Stomach (tissue), 8 donors: ENCODE measurements at regions not wholly inside any gene's neighbourhood (a gene's known extent, or its start where the extent isn't known, plus 50 kb on each side); places are given as distances from the start of the nearest gene placed in this dataset.

Experiments used
- DNase-seq, 2 donors: peaks; one replicate each; pipeline versions ENCODE4 v3.0.0 to v3.0.0-alpha.2; 2013 to 2019
- H3K27ac ChIP-seq, 5 donors: fragments of 200-600 bp in 4 of 5; sonication (generic) in 4 of 5; one replicate each; pipeline ENCODE4 v1.5.1; 2013 to 2019; ENCODE audit warnings: mild to moderate bottlenecking in 1 of 5, moderate library complexity in 1 of 5
- H3K27me3 ChIP-seq, 3 donors: fragments of 200-600 bp; sonication (generic); one replicate each; pipeline ENCODE4 v1.5.1; 2017 to 2019; ENCODE audit warnings: mixed run types in 1 of 3
- H3K36me3 ChIP-seq, 4 donors: fragments of 200-600 bp; sonication (generic); 1 replicate in 3 of 4; 2 replicates in 1 of 4; pipeline ENCODE4 v1.5.1; 2016 to 2019
- H3K4me1 ChIP-seq, 4 donors: fragments of 200-600 bp; sonication (generic); one replicate each; pipeline ENCODE4 v1.5.1; 2016 to 2019
- H3K4me3 ChIP-seq, 4 donors: fragments of 200-600 bp; sonication (generic) in 3 of 4; one replicate each; pipeline ENCODE4 v1.5.1; 2016 to 2019; ENCODE audit warnings: mild to moderate bottlenecking in 1 of 4
- H3K9me3 ChIP-seq, 4 donors: fragments of 200-600 bp; sonication (generic); one replicate each; pipeline ENCODE4 v1.5.1; 2016 to 2019
- EP300 ChIP-seq: sonication (generic); formaldehyde crosslinking; IDR thresholded peaks from one replicate; pipeline ENCODE4 v1.6.1; 2017; ENCODE audit warnings: antibody characterized with exemption
- POLR2A ChIP-seq, 4 donors: fragments of 450-650 bp; IDR thresholded peaks; one replicate each; pipeline ENCODE4 v1.6.1; 2016; ENCODE audit warnings: antibody characterized with exemption in 4 of 4, control low read depth in 2 of 4, mild to moderate bottlenecking in 1 of 4, moderate library complexity in 1 of 4
- POLR2AphosphoS5 ChIP-seq, 3 donors: sonication (generic); formaldehyde crosslinking; IDR thresholded peaks; one replicate each; pipeline ENCODE4 v1.6.1; 2016; ENCODE audit warnings: antibody characterized with exemption in 3 of 3
- WGBS, 5 donors: extraction: QIAGEN DNeasy Blood & Tissue Kit in 3 of 5; methylation state at CpG; one replicate each; pipeline versions ENCODE4 v1.1.5 to v1.1.7; 2013 to 2018; 5-methylcytosine and 5-hydroxymethylcytosine counted together
- intact Hi-C: fragments of 100-400 bp; cut with DNase I; formaldehyde crosslinking; loops from one replicate; pipeline ENCODE4 v1.15.1; 2023; ENCODE audit warnings: low total_unique reads
- TF ChIP-seq, protein P1 (sequence below), 7 experiments: fragments of 450-650 bp in 4 of 7; fragments of 200-600 bp in 3 of 7; sonication (generic) in 3 of 7; IDR thresholded peaks; one replicate each; pipeline ENCODE4 v1.5.1; 2016 to 2019; ENCODE audit warnings: antibody characterized with exemption in 7 of 7, control low read depth in 2 of 7, mild to moderate bottlenecking in 1 of 7
- donor health status: healthy with polysubstance abuse.
- donor health status: Bipolar disorder and iron deficiency.
- donor health status: healthy.

DNA sequence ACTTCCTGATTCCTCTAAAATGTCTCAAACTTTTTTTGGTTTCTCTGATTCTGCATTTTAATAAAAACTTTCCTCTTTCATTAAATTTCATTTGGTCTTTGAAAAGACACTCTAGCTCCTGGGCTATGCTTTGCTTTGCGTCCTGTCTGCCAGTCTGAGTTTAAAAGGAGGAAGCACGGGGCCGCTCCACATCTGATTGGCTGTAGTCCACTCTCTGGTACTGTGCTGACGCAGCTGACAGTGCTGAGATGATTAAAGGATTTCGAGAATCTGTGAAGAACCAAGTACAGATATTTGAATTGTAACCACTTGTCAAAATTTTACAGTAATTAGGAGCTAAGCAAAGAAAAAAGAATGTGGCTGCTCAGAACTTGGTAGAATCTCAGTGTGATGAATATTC, 199.6 kb upstream of the HNMT start:
- Histone ChIP-seq H3K27ac (no peak overlapping the region), H3K9me3 (peaks cover 0 to 17% (median 0%) of the 10 kb centered on the region in 4 donors), H3K4me1 (no peaks in the 10 kb centered on the region), H3K36me3 (no peaks in the 10 kb centered on the region), H3K4me3 (no peak overlapping the region), H3K27me3 (no peaks in the 10 kb centered on the region)
- no peak for DNase-seq
- WGBS, 5 donors, result 47 to 56% (median 50%) methylated on average over 5 of the region's 5 CpGs
- intact Hi-C loops, result no loop called here
- TF ChIP-seq EP300 (no peak), POLR2A (IDR thresholded peaks at IDR 0.05) (no peak), POLR2AphosphoS5 (IDR thresholded peaks at IDR 0.05) (no peak)
- TF ChIP-seq, protein P1, sequence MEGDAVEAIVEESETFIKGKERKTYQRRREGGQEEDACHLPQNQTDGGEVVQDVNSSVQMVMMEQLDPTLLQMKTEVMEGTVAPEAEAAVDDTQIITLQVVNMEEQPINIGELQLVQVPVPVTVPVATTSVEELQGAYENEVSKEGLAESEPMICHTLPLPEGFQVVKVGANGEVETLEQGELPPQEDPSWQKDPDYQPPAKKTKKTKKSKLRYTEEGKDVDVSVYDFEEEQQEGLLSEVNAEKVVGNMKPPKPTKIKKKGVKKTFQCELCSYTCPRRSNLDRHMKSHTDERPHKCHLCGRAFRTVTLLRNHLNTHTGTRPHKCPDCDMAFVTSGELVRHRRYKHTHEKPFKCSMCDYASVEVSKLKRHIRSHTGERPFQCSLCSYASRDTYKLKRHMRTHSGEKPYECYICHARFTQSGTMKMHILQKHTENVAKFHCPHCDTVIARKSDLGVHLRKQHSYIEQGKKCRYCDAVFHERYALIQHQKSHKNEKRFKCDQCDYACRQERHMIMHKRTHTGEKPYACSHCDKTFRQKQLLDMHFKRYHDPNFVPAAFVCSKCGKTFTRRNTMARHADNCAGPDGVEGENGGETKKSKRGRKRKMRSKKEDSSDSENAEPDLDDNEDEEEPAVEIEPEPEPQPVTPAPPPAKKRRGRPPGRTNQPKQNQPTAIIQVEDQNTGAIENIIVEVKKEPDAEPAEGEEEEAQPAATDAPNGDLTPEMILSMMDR (IDR thresholded peaks at IDR 0.05), result no peak

DNA sequence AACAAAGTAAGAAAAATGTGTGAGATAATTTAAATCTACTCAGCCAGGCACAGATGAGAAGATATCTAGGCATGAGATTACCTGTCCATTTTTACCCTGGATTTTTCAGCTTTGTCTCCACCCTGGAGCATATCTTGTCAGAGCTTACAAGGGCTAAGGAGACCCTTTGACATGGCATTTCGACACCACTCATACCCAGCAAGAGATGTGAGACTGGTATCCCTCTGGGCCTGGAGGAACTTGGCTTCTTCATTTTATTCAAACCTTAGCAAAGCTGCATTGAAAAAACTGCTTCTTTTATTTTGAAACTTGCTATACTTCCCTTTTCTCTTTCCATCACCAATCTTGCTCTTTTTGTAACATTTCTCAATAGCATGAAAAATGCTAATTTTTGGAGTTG, 194.9 kb upstream of the HNMT start:
- Histone ChIP-seq H3K4me3 (no peak overlapping the region), H3K4me1 (no peaks in the 10 kb centered on the region), H3K27me3 (no peaks in the 10 kb centered on the region), H3K9me3 (no peaks in the 10 kb centered on the region), H3K27ac (no peak overlapping the region), H3K36me3 (no peaks in the 10 kb centered on the region)
- WGBS, 5 donors, result 38 to 54% (median 50%) methylated on average over 1 of the region's 1 CpG
- DNase-seq, result no peak
- TF ChIP-seq POLR2AphosphoS5 (IDR thresholded peaks at IDR 0.05), result no peak
- TF ChIP-seq, protein P1 (IDR thresholded peaks at IDR 0.05), result no peak
- intact Hi-C loops, result no loop called here

DNA sequence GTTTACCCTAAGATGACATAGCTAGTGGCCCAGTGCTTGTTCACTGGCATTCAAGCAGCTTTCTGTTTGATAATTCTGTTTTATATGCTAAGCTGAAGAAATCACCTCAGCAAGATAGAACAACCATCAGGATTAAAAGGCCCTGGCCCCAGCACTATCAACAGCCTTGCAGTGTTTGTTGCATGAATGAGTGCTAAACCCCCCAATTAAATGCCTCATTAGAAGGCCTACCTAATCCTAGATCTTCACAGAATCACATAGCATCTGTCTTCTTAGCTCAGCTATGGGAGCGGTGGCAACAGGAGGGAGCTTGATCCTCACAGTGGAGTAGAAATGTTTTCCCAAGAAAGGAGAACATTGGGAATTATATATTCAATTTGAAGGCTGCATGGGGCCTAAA, 194.1 kb upstream of the HNMT start:
- H3K27me3 ChIP-seq, result no peaks in the 10 kb centered on the region
- intact Hi-C loops, result no loop called here

DNA sequence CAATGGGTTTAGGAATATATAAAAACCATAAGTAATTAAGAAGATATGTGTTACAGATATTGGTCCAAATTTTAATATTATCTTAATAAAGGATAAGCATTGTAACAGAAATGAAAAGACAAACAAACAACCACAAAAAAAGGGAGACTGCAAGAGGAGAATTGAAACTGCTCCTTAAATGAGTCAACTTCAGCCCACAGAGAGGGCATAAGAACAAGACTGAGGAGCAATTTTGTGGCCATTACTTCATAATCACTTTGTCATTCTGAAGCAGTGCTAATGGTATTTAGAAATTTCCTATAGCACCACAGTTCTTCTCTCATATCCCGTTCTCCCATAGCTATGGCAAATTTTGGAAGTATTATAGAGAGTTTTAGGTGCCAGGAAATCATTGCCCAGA, 193.2 kb upstream of the HNMT start:
- no peak for TF ChIP-seq EP300
- no peak for TF ChIP-seq POLR2A (IDR thresholded peaks at IDR 0.05)
- no peak for TF ChIP-seq POLR2AphosphoS5 (IDR thresholded peaks at IDR 0.05)
- TF ChIP-seq, protein P1 (IDR thresholded peaks at IDR 0.05), result no peak
- Histone ChIP-seq H3K4me3 (no peak overlapping the region), H3K27me3 (no peaks in the 10 kb centered on the region), H3K4me1 (no peaks in the 10 kb centered on the region), H3K36me3 (no peaks in the 10 kb centered on the region), H3K9me3 (no peaks in the 10 kb centered on the region), H3K27ac (no peak overlapping the region)
- intact Hi-C loops, result no loop called here
- 64 to 86% (median 77%) methylated on average over 1 of the region's 1 CpG for WGBS, 5 donors
- no peak for DNase-seq

More for the DNA sequence above, 194.1 kb upstream of the HNMT start:
- Histone ChIP-seq H3K9me3 (no peaks in the 10 kb centered on the region), H3K27ac (no peak overlapping the region), H3K4me1 (no peaks in the 10 kb centered on the region), H3K36me3 (no peaks in the 10 kb centered on the region), H3K4me3 (no peak overlapping the region)
- DNase-seq, result no peak
- 83 to 95% (median 95%) methylated on average over 1 of the region's 1 CpG for WGBS, 5 donors
- TF ChIP-seq POLR2A (IDR thresholded peaks at IDR 0.05) (no peak), EP300 (no peak), POLR2AphosphoS5 (IDR thresholded peaks at IDR 0.05) (no peak)
- TF ChIP-seq, protein P1 (IDR thresholded peaks at IDR 0.05), result no peak
